ENCODE measurements at regions not wholly inside any gene's neighbourhood (a gene's known extent, or its start where the extent isn't known, plus 50 kb on each side); places are given as distances from the start of the nearest gene placed in this dataset.

GRCh38 chr7:431658-432111 is 88.0 kb downstream of the PDGFA start:
- TF ChIP-seq POLR2A (IDR thresholded peaks at IDR 0.05) (no peak), CTCF (IDR thresholded peaks at IDR 0.05) (no peak)
